Muscle of back (tissue), 3 donors: ENCODE measurements at regions not wholly inside any gene's neighbourhood (a gene's known extent, or its start where the extent isn't known, plus 50 kb on each side); places are given as distances from the start of the nearest gene placed in this dataset.
A peak's percentile ranks its signal among the peaks of the same experiment; 100 is the strongest.

Experiments used
- DNase-seq, 3 donors: peaks; one replicate each; pipeline versions ENCODE4 v3.0.0 to v3.0.0-alpha.2; 2013

DNA sequence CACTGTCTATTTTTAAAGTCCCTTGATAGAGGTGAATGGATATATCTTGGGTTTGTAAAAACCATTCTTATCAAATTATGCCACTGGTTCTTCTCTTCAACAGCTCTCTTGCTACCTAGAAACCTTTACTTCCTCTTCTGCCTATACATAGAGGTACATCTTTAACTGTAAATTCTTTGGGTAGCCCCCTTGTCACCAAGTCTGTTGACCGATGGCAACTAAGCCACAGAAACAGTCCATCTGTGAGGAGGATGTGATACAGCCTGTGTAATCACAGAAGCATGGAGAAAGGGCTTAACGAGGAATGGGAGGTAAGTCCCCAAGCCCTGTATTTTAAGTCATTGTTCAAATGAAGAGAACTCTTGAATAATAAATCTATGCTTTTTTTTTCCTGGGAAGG is 246.5 kb upstream of the MDFIC2 start:
- DNase-seq = no peak

DNA sequence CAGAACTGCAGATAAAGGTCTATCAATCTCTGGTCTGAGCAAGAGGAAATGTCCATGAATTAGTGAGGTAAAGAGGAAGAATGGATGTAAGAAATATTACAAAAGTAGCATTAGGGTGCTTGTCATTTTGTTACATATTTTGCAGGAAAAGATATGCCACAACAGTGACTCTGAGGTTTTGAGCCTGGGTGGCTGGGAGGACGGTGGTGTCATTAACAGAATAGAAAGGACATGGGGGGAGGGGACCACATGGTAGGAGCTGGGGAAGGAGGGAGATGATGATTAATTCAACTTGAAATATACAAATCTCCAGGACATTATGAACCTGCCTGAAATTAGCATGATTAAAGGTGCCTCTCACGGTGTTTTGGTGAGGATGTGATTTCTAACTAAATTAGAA is 245.5 kb upstream of the MDFIC2 start:
- no peak for DNase-seq

DNA sequence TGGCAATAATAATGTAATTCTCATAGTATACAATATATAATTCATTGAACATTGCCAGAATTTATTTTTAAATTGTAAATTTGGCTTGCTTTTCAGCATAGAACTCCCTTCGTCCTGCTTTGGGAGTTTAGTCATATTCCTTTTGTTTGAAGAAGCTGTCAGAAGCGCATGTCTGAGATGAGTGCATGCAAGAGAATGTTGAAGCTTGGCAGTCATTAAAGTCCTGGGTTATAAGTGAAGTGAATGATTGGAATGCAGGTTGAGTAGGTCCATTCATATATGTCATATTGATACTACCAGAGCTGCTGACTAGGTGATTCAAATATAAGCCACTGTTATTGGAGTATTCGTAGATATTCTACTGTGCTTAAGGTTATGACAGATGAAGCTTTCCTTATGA is 243.6 kb upstream of the MDFIC2 start:
- peak in 1 of 3 donors; percentile 33 for DNase-seq

DNA sequence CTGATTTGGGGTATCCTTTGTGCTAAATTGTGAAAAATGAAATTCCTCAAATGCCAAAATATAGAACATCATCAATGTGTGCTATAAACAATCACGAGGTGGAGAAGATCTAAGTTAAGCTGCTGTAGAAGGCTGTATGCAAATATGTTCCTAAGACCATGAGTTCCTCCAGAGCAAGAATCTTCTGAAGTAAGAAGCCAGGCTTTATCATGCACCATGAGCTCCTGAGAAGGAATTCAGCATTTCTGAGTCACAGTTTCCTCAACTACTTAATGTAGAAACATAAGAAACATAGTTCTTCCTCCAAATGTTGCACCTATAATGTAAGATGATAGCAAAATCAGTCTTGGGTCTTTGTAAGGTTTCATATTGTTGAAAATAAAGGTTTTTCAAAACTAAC is 241.7 kb upstream of the MDFIC2 start:
- DNase-seq = peak in 1 of 3 donors; percentile 7

DNA sequence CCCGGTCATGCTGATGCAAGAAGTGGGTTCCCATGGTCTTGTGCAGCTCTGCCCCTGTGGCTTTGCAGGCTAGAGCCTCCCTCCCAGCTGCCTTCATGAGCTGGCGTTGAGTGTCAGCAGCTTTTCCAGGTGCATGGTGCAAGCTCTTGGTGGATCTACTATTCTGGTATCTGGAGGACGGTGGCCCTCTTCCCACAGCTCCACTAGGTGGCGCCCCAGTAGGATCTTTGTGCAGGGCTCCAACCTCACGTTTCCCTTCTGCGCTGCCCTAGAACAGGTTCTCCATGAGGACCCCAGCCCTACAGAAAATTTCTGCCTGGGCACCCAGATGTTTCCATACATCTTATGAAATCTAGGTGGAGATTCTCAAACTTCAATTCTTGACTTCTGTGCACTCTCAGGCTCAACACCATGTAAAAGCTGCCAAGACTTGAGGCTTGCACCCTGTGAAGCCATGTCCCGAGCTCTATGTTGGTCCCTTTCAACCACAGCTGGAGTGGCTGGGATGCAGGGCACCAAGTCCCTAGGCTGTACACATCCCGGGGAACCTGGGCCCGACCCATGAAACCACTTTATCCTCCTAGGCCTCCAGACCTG is 238.4 kb upstream of the MDFIC2 start:
- peak; percentile 16 to 44 (median 32) for DNase-seq

DNA sequence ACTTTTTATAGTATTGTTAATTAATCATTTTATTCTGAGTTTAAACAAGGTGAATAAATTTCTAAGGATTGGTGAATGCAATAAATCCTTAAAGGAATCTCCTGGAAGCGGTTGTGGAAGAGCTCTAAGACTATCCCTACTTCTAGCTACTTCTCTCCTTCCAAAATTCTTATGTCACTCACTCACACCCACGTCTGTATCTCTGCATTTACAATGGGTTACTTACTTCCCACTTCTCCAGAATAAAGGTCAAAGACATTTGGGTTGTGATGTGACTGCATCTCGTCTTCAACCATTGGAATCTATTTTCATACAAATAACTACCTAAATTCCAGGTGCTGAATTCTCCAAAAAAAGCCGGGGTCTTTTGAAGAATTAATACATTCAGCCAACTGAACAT is 234.2 kb upstream of the MDFIC2 start:
- DNase-seq = no peak

DNA sequence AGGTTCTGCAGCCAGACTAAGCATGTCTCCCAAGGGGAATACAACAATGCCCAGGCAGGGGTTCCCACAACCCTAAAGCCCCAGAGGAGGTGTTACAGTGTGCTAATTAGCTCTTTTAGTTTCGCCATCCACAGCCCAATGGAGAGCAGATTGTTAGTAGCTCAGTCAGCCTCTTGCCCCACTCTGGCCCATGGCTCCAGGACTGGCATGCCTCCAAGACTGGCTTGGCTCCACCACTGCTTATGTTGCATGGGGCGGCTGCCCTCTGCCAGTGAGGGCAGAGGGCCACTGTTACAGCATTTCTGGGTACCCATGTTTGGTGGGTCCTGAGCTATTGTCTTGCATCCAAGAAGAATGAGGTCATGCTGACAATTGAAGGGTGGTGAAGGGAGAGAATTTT is 231.1 kb upstream of the MDFIC2 start:
- no peak for DNase-seq

DNA sequence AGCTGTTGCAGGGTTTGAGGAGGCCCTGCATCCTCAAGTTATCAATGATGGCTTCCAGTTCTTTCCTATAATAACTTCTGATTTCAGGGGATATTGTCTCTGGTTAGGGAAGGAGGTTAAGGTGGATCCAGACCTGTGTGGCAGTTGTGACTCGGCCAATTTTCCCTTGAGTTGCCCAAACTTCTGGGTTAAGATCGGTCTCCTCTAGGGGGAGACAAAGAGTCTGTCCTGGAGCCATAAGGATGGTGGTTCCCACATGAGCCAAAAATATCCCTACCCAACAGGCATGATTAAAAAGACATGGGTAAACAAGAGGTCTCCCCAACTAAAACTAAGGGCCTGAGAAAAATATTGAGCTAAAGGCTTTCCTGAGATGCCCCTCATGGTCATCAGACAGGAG is 227.5 kb upstream of the MDFIC2 start:
- no peak for DNase-seq

DNA sequence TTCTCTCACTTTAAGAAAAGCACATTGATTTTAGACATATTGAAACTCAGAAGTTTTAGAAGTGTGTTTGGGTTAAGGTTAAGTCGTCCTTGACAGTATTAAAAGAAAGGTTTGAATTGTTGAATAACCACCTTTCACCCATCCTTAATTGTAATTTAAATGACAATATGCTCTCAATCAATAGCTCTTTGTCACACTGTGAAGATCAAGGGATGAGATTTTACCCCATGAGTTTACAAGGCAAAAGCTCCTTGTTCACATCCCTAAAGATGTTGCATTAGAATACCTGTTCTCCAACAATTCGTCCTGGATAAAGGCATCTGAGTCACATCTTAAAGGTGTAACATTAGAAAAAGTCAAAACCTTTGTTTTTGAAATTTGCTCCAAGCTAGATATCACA is 220.4 kb upstream of the MDFIC2 start:
- no peak for DNase-seq

DNA sequence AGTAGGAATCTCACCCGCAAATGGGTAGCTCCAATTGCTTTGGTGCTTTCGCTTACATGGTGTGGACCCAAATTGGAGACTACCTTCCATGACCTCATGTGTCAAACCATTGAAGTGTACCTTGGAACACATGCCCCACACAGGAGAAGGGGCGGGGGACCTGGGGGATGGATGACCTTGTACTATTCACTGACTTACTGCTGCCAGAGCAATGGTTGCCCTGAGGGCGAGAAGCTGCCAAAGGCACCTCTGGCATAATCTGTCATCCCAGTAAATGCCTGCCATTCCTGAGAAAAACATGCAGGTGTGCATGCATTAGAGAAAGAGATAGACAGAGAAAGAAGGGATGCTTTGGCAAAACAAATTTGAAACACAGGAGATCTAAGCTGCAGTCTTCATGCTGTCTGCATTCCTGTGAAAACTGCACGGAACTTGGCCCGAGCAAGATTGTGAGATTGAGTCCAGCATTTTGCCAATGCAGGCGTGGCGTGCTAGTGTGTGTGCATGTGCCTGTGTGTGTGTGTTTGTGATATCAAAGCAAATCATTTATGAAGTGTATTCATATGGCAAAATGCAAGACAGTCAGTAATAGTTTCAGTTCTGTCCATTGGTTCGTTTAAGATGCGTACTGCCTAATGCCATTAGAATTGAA is 219.5 kb upstream of the MDFIC2 start:
- DNase-seq = no peak

DNA sequence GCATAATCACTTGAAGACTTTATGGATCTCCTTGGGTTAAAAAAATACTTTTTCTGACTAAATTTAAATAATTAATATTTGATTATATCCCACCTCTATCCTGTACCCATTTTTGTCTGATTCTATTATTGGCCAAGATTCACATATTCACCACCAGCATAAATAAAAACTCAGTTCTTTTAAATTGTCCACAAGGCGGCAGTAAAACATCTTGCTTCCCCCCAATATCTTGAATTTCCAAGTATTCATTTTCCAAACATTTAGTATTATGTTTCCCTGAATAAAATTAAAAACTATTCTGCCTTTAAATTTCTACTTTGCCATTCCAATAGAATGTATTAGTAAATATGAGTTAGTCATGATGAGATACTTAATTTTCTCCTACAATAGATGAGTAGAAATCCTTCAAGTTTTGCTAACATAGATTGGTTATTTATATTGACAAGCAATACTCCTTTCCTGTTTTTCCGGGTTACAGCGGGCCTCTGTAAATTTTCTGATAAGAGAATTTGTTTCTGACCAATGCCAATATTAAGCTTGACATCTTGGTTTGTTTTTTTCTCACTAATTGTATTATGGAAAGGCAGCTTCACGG is 218.7 kb upstream of the MDFIC2 start:
- DNase-seq = peak; percentile 31 to 68 (median 32)

DNA sequence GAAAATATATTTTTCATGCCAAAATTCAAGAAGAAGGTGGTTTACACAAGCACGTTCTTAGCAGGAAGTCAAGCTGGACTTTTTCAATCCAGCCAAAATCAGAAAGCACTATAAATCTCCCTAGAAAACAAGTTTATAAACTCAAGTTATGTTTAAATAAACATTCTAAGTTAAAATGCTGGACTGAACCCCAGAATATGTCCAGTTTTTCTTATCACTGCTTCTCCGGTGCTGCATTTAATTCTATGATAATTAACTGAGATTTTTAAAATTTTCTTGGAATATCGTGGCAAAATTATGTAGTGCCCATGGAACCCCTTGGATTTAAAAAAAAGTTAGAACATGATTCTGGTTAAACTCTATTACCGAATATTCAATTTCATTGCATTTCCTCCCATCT is 218.2 kb upstream of the MDFIC2 start:
- DNase-seq = no peak

DNA sequence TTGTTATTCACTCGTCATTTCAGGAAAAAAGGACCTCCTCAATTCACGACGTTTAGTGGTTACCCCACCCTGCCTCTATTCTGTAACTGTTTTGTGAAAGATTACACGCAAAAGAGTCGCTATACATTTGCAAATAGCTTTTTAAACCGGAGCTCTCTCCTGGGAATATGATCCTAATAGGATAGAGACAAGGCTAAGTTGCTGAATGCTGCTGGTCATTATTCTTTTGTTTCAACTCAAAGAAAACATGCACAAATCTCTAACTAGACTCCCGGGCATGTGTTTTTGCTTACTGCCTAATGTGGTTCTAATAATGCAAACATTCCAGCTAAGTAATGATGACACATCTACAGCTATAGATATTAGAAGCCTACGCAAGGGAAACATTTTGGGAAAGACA is 214.6 kb upstream of the MDFIC2 start:
- peak; percentile 33 to 82 (median 68) for DNase-seq

DNA sequence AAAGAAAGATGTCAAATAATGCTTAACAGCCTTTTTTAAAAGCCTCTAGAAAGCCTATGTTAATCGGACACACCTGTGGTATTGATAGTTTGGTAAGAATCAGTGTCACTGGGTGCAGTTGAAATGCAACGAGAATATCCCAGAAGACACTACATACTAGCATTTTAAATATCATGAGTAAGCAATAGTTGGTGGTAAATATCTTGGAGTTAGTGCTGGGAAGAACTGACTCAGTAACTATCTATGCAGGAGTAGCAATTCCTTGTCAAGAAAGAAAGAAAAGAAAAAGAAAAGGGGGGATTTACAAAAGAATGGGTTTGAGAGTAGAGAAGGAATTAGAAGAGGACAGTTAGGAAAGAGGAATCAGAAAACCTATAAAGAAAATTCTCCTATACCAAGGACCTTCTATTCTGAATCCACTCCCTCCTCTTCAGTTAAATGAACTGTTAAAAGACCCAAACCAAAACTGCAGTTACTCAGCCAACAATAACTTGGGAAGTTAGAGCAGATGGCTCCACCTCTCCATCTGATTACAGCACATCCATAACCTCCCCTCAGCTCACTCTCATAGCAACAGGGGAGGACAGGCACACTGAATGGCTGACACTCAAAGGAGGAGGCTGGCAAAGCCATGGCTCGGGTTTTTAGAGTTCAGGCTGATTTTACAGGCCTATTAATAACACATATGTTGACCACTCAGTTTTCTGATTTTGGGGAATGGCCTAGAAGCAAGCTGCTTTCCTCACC is 207.6 kb upstream of the MDFIC2 start:
- DNase-seq = peak in 2 of 3 donors; percentile 24

DNA sequence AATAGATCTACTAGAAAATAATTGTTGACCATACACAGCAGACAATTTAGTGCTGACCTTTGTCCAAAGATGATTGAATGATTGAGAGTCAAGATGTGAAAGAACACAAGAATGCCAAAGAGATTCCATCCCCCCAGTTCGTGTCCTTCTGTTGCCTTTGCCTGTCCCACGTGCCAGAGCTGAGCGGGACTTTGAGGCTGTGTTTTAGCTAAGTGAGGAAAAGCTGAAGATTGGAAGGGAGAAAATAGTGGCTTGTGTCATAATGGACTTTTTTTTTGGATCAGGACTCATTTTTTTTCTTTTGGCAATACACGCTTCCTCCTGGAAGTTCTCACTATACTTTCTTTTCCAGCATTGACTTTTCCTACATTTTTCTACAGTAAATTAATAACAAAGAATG is 206.6 kb upstream of the MDFIC2 start:
- peak; percentile 17 to 67 (median 55) for DNase-seq

DNA sequence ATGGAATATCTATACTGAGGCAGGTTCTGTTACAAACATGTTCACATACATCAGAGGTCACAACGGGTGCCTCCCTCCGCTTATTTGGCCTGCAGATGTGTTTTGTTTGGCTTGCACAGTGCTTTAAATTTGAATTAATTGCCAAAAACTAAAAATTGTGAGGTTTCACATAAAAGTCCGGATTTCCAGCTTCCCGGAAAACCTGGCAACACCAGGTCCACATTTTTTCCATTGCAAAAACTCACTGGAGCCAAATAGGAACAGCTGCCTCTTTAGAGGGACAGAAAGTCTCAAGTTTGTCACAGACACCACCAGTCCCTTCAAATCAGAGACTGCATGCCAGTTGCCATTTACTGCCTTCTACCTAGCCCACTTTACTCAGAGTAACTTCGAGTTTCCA is 205.9 kb upstream of the MDFIC2 start:
- peak; percentile 41 to 86 (median 59) for DNase-seq

DNA sequence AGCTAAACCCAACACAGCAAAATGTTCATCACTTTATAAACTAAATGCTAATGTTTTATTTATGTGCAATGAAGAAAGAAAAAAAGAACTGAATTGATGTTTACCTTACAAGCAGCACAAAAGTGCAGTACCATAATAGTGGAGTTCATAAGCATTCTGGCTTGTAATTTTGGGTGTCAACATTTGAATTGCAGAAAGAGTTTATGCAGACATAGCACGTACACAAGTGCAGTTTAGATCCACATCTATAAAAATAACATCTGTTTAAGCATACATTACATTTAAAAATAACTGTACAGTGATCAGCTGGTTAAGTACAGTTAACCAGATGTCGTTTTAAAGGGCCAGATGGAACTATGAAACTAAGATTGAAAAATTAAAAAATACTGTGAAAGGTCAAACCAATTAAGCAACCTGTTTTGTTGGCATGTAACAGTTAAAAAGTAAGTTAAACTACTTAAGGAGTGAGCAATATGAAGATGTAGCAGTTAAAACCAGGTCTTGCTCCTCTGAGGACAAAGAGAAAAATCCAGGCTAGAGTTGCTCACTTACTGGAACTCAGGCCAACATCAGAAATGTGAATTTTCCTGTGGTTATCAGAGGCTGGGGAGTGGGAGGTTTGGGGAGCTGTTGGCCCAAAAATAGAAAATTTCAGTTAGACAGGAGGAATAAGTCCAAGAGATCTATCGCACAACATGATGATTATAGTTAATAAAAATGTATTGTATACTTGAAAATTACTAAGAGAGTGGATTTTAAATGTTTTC is 204.9 kb upstream of the MDFIC2 start:
- DNase-seq = peak; percentile 14 to 65 (median 23)

DNA sequence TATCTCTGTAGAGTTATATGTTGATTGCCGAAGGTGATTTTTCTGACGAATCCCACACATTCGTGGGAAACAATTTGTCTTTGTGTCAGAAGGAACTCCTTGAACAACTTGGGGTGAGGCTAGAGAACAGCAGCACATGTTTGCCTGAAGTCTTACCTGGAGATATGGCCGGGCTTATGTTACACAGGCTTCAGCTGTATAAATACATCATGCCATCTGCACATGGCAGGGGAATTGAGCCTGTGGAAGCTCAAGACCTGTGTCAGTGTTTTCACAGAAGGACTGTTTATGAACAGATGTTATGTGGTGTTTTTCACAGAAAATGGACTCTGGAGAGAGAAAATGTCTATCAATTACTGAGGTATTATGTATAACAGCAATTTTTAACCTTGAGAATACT is 203.6 kb upstream of the MDFIC2 start:
- DNase-seq = no peak

DNA sequence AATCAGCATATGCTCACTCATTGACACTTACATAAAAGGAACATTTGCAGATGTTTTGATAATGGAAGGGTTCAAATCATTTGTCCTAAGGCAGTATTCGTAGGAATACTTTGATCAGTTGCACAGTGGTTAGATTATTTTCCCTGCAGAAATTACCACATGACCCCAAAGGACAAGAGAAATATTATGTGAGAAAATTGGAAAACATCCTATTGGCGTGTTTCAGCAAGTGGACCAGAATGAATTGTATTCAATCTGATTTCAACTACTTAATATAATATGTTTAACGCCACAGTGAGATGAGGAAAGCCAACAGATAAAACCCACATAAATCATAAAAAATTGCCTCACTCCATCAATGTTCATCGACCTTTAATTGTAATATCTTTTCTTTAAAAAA is 195.0 kb upstream of the MDFIC2 start:
- DNase-seq = no peak

DNA sequence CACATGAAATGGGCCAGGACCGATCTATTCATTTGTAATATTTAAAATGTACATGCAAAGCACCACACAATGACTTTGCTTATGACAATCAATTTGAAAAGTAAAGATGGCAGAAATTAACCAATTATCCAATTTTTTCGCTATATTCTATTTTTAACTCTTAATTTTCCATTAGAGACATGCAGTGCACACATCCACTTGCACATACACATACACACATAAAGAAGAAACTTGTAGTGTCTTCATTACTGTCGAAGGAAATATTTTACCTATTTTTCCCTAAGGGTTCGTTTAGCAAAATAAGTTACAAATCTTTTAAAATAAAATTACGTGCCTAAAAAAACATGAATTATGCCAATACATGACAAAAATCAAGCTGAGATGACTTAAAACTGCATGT is 194.3 kb upstream of the MDFIC2 start:
- no peak for DNase-seq

DNA sequence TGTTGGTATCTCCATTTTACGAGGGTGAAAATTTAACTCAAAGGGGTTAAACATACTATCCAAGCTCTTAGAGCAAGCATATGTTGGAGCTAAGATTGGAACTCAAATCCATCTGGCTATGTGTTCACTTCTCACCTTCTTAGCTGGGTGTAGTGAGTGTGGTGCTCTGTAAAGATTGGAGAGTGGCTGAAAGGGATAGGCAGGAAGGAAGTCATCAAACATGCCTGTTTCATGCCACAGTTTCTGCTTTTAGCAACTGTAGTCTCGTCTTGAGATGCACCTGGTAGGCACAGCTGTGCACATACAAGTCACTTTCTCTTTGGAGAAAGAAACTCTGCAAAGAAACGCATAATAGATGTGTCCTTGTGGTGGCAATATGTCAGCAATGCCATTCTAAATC is 189.1 kb upstream of the MDFIC2 start:
- no peak for DNase-seq

DNA sequence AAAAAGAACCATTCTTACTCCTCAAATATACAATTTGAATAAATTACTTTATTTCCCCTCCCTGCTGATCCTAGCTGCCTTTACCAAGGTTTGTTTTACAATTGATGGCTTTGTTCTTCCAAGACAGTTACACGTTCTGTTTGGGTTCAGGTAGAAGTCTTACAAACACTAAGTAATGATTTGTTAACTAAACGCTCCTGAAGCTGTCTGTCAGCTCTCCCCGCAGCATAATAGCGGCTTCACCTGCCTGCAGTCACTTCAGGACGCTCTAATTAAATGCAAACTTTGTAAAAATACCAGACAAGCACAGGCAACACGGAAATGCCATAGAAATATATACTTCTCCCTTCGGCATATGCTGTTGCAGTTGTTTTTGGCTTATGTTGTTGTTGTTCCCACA is 176.4 kb upstream of the MDFIC2 start:
- no peak for DNase-seq
